Iris pigment epithelial cell (primary cell): ENCODE measurements at regions not wholly inside any gene's neighbourhood (a gene's known extent, or its start where the extent isn't known, plus 50 kb on each side); places are given as distances from the start of the nearest gene placed in this dataset.

ENCODE experiments used
- DNase-seq: peaks from one replicate; pipeline ENCODE4 v3.0.0-alpha.2; 2011; ENCODE audit warnings: low read depth

DNA sequence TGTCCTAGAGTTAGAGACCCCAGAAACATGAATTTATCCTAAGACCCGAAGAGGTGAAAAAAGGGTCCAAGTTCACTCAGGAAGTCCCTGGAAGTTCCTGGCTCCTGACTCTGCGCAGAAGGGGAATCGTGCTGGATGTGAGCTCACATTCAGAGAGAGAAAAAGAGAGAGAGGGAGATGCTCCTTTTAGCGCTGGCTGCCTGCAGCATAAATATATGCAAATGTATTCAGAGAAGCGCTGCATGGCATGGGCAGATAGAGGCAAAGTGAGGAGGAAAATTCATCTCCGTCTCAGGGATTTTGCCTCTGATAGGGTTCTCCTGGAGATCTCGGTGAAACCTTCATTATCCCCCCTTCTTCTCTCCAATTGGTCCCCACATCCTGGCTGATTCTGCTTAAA, 517.2 kb downstream of the MN1 start:
- no peak for DNase-seq

DNA sequence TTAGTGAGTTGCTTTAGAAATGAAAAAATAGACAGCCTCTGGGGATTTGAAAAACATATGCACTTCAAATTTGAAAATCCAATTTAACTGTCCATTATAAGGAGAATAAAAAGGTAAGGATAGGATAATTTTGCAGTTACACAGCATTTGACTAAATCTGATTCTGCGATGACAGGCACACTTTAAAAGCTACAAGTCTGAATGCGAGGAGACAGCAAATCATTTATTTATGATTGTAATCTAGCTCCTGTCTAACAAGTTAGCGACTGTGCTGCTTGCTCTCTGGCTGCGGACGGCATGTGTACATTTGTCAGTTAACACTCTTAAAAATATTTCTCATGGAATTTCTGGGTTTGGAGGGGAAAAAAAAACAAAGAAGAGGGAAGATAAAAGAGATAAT, 514.8 kb downstream of the MN1 start:
- no peak for DNase-seq

GRCh38 chr22:27292542-27293299, 508.8 kb downstream of the MN1 start:
- no peak for DNase-seq

- DNase-seq, result no peak
Observed at GRCh38 chr22:27293721-27294445, 507.7 kb downstream of the MN1 start.

DNA sequence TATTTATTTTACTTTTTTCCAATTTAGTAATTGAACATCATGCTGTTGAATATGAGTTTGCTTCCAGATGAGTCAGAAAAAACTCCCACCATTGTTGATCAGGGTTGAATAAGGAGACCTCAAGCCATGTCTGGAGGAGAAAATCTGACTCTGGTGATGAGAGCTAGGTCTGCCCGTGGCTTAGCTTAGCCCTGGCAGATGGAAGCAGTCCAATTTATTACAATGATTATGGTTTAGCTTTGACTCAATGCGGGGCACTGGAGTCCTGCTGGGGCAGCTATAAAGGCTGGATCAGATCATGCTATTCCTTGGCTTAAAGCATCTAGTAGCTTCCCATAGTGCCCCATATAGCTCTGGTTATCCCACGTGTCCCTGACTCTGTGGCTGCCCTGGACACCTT, 506.5 kb downstream of the MN1 start:
- DNase-seq, result no peak

DNA sequence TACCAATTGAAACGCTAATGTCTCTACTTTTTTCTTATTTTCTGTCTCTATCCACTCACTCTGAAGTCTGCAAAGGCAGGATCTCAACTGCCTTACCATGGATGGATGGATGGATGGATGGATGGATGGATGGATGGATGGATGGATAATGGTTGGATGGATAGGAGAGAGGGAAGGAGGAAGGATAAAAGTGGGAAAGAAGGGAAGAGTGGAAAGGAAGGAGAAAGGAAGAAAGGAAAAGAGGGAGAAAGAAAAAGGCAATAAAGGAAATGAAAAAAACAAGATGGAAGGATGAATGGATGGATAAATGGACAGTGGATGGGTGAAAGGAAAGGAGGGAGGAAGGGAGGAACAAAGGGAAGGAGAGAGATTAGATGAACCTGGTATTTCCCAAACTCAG, 506.0 kb downstream of the MN1 start:
- DNase-seq, result no peak

DNA sequence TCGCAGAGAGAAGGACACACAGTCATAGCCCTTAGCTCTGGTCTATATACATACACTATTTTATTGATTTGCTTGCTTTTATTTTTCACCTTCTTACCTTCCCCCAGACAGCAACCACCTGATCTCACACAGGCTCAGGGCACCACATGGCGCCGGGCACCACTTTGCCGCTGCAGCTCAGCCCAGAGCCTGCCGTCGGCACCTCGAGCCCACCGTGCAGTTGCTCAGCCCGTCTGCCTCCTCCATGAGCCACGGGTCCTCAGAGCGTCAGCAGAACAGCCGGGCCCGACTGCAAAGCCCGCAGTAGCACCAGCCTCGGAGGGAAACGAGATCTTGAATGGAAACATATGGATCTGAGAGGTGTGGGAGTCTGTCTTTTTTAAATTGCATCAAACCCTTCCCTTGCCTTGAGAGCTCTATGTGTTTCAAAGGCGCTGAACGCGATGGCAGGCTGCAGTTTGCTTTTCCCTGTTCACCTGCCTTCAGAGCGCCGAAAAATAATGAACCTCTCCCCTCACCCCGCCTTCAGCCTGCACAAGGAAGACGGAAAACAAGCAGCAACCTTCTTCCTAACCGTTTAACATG, 505.4 kb downstream of the MN1 start:
- no peak for DNase-seq

DNA sequence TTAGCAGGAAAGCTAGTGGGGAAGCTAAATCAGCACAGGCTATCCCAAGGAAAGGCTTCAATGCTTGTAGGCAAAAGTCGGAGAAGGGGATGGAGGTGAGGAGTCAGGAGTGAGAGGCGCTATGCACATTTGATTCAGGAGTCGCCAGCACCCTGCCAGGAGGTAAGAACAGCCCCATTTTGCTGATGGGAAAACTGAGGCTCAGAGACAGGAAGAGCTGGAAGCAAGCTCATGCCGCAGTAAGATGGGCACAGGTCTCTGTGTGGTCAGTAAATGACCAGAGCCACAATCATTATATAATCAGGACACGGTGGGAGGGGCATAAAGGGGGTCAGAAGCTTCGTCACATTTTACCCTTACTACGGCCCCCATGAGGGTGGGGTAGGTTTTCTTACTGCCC, 504.4 kb downstream of the MN1 start:
- DNase-seq, result no peak

DNA sequence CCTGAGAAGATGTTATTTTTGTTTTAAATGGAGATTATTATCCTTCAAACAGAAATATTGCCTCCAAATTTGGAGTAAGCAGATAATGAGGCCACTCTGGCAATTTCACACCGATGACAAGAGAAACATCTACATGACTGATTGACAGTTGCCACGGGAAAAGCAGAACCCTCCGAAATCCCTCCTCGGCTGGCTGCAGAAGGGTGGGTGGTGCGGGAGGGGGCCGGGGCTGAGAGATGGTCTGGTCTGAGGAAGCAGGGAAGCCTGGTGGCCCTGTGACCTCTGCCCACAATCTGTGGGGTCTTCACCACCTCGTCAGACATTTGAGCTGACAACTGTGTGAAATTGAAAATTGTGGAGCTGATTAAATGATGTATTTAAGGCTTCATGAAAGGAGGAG, 503.2 kb downstream of the MN1 start:
- no peak for DNase-seq

GRCh38 chr22:27298742-27299141, 502.8 kb downstream of the MN1 start:
- no peak for DNase-seq

GRCh38 chr22:27299181-27300085, 502.1 kb downstream of the MN1 start:
- DNase-seq, result peak; percentile 21

GRCh38 chr22:27300536-27301285, 500.8 kb downstream of the MN1 start:
- DNase-seq, result no peak

- DNase-seq, result no peak
Observed at GRCh38 chr22:27302501-27302900, 499.1 kb downstream of the MN1 start.

DNA sequence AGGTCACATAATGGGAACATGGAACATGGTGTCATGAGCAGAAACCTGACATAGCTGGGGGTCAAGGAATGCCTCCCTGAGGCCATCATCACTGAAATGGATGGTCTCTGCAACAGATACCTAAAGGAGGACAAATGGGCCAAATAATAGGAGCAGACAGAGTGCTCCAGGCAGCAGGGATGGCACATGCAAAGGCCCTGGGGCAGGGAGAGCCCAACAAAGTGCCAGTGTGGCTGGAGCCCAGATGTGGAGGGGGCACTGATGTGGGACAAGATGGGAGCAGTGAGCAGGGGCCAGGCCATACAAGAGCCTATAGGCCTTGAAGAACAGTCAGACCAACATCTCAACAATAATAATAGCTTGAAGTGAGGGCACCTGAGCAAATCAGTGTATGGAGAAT, 497.8 kb downstream of the MN1 start:
- no peak for DNase-seq

GRCh38 chr22:27306771-27307170, 494.8 kb downstream of the MN1 start:
- no peak for DNase-seq

DNA sequence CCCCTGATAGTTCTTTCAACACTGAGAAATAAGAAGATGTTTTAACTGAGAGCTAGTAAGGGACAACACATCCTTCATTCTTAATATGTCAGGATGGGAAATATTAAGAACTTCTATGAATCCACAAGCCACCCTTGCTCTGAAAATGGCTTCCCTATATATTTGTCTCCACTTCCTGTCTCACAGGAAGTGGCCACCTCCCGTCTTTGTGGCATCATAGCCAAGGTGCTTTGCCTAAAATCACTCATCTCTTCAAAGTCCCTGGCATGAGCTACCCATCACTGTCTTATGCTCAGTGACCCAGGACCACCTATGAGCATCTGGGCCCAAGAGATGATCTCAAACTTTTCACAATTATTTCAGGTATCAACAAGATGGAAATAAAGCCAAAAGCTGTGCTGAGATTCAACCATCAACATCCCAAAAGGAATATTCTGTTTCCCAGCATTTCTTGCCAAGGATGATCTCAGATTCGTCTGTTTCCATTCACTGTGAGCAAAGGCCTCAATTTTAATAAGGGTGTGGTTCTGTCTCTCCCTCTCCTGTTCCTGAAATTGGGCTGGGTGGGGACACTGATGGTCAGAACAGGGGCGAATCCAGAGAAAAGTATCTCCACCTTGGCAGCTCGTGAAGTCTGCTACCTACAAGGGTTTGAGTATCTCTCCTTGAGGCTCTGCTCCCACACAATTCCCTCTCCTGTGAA, 493.9 kb downstream of the MN1 start:
- DNase-seq, result no peak

- no peak for DNase-seq
Observed at GRCh38 chr22:27308513-27308912, 493.0 kb downstream of the MN1 start.

DNA sequence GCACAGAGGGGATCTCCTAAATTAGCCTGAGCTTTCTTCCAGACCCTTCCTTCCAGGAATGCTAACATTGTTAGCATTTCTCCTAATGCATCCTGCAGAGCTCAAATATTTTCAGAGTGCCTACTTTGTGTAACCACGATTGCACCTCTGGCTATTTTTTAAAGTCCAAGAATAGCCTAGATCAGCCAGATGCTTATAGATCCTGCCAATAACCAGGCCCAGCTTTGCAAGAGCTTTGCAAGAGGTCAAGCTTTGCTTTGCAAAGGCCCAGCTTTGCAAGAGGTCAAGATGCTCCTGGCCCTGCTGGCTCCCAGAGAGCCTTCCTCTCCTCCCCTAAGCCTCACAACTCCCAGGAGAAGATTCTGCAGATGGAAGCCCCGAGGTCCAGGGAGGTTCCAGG, 491.9 kb downstream of the MN1 start:
- no peak for DNase-seq

DNA sequence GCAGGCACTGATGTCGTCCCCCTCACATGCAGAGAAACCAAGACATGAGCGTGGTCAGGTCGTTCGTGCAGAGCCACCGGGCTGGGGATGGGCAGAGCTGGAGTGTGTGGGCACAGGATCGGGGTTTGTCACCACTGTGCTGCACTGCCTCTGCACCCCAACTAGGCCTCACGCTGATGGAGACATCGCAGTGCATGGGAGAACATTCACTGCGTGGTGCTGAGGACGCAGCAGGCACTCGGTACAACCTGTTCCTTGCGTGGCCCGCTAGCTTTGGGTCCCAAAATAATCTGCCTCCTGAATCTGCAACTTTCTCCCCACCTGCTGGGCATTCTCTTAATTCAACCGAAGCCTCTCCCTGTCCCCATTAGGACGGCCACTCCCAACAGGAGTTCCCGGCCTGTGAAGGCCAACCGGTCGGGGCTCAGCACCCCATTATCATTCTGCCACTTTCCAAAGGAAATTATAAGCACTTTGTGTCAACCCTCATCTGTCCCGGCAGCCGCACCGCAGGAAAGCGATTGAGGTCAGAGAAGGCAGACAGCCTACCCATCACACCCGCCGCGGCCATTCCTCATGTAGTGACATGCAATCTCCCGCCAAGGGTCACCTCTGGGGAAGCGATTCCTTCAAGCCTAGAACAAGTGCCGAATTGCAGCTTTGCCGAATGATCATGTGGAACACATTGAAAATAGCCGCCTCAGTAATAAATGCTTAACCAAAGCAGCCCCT, 490.4 kb downstream of the MN1 start:
- no peak for DNase-seq
